ENCODE measurements at regions not wholly inside any gene's neighbourhood (a gene's known extent, or its start where the extent isn't known, plus 50 kb on each side); places are given as distances from the start of the nearest gene placed in this dataset.

GRCh38 chr20:52798124-52798523, 174.0 kb upstream of the TSHZ2 start:
- Histone ChIP-seq H3K27ac (ENCODE audit: low read length) (no peak overlapping the region), H3K27me3 (ENCODE audit: low read depth, low read length) (peaks cover 56% of the 10 kb centered on the region), H3K4me1 (ENCODE audit: low read length) (no peaks in the 10 kb centered on the region), H3K79me2 (ENCODE audit: low read length) (no peaks in the 10 kb centered on the region), H3K36me3 (replicated peaks; ENCODE audit: low read depth, low read length) (no peaks in the 10 kb centered on the region), H3K4me3 (ENCODE audit: low read length) (no peak overlapping the region), H3K9ac (ENCODE audit: low read length) (no peak overlapping the region), H3K4me2 (ENCODE audit: low read length) (no peak overlapping the region), H3K9me3 (ENCODE audit: insufficient read depth, low read length) (no peaks in the 10 kb centered on the region; the same call in 1 of the 2 replicates), H2AFZ (ENCODE audit: low read depth, low read length) (no peak overlapping the region), H4K20me1 (ENCODE audit: insufficient read depth, low read length) (no peaks in the 10 kb centered on the region)
- TF ChIP-seq CTCF (IDR thresholded peaks at IDR 0.05; ENCODE audit: low read depth, low read length) (no peak), EZH2phosphoT487 (IDR thresholded peaks at IDR 0.05; ENCODE audit: low read depth) (no peak)

GRCh38 chr20:52794853-52795252, 177.3 kb upstream of the TSHZ2 start:
- no peaks in the 10 kb centered on the region for H3K4me1 ChIP-seq (ENCODE audit: low read length)
- no peak for TF ChIP-seq CTCF (IDR thresholded peaks at IDR 0.05; ENCODE audit: low read depth, low read length)
- no peak for TF ChIP-seq EZH2phosphoT487 (IDR thresholded peaks at IDR 0.05; ENCODE audit: low read depth)
- H3K27ac ChIP-seq (ENCODE audit: low read length) = no peak overlapping the region
- H3K4me2 ChIP-seq (ENCODE audit: low read length) = no peak overlapping the region
- no peak overlapping the region for H3K9ac ChIP-seq (ENCODE audit: low read length)
- no peaks in the 10 kb centered on the region for H3K36me3 ChIP-seq (replicated peaks; ENCODE audit: low read depth, low read length)
- H3K79me2 ChIP-seq (ENCODE audit: low read length) = no peaks in the 10 kb centered on the region
- no peaks in the 10 kb centered on the region; the same call in 1 of the 2 replicates for H3K9me3 ChIP-seq (ENCODE audit: insufficient read depth, low read length)
- no peaks in the 10 kb centered on the region for H4K20me1 ChIP-seq (ENCODE audit: insufficient read depth, low read length)
- no peak overlapping the region for H2AFZ ChIP-seq (ENCODE audit: low read depth, low read length)
- peaks cover 54% of the 10 kb centered on the region for H3K27me3 ChIP-seq (ENCODE audit: low read depth, low read length)
- no peak overlapping the region for H3K4me3 ChIP-seq (ENCODE audit: low read length)

- H3K9me3 ChIP-seq (ENCODE audit: insufficient read depth, low read length) = no peaks in the 10 kb centered on the region; the same call in 1 of the 2 replicates
- TF ChIP-seq CTCF (IDR thresholded peaks at IDR 0.05; ENCODE audit: low read depth, low read length) = no peak
- TF ChIP-seq EZH2phosphoT487 (IDR thresholded peaks at IDR 0.05; ENCODE audit: low read depth) = no peak
- peaks cover 51% of the 10 kb centered on the region for H3K27me3 ChIP-seq (ENCODE audit: low read depth, low read length)
- H3K4me3 ChIP-seq (ENCODE audit: low read length) = no peak overlapping the region
- H3K9ac ChIP-seq (ENCODE audit: low read length) = no peak overlapping the region
- H3K4me1 ChIP-seq (ENCODE audit: low read length) = no peaks in the 10 kb centered on the region
- no peaks in the 10 kb centered on the region for H4K20me1 ChIP-seq (ENCODE audit: insufficient read depth, low read length)
- H3K27ac ChIP-seq (ENCODE audit: low read length) = no peak overlapping the region
- H3K4me2 ChIP-seq (ENCODE audit: low read length) = no peak overlapping the region
- no peaks in the 10 kb centered on the region for H3K36me3 ChIP-seq (replicated peaks; ENCODE audit: low read depth, low read length)
- no peaks in the 10 kb centered on the region for H3K79me2 ChIP-seq (ENCODE audit: low read length)
- H2AFZ ChIP-seq (ENCODE audit: low read depth, low read length) = no peak overlapping the region
Measured at GRCh38 chr20:52793339-52793963, 178.7 kb upstream of the TSHZ2 start.

GRCh38 chr20:52791091-52791490, 181.1 kb upstream of the TSHZ2 start:
- H3K27ac ChIP-seq (ENCODE audit: low read length) = no peak overlapping the region
- H2AFZ ChIP-seq (ENCODE audit: low read depth, low read length) = no peak overlapping the region
- no peaks in the 10 kb centered on the region for H3K9me3 ChIP-seq (ENCODE audit: insufficient read depth, low read length)
- H3K4me1 ChIP-seq (ENCODE audit: low read length) = no peaks in the 10 kb centered on the region
- H3K79me2 ChIP-seq (ENCODE audit: low read length) = no peaks in the 10 kb centered on the region
- H3K36me3 ChIP-seq (replicated peaks; ENCODE audit: low read depth, low read length) = no peaks in the 10 kb centered on the region
- H3K4me2 ChIP-seq (ENCODE audit: low read length) = no peak overlapping the region
- H3K9ac ChIP-seq (ENCODE audit: low read length) = no peak overlapping the region
- H3K4me3 ChIP-seq (ENCODE audit: low read length) = no peak overlapping the region
- peaks cover 41% of the 10 kb centered on the region for H3K27me3 ChIP-seq (ENCODE audit: low read depth, low read length)
- no peaks in the 10 kb centered on the region for H4K20me1 ChIP-seq (ENCODE audit: insufficient read depth, low read length)
- TF ChIP-seq CTCF (IDR thresholded peaks at IDR 0.05; ENCODE audit: low read depth, low read length) = no peak
- TF ChIP-seq EZH2phosphoT487 (IDR thresholded peaks at IDR 0.05; ENCODE audit: low read depth) = no peak
